ENCODE measurements at regions not wholly inside any gene's neighbourhood (a gene's known extent, or its start where the extent isn't known, plus 50 kb on each side); places are given as distances from the start of the nearest gene placed in this dataset.

DNA sequence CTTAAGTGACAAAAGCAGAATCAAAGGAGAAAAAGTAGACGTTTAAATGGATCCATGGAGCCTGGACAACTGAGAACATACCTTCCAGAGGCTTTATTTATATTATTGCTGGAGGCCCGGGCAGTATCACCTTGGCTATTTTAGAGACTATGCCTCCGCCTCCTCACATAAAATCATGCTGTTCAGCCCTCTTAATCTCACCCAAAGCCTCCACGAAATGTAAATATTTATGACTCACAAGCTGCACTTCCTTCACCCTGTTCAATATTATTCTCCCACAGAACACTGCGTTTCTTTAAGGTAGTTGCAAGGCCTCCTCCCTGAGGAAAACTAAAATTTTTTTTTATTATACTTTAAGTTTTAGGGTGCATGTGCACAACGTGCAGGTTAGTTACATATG lies 478.6 kb upstream of the ACVR2A start:
- TF ChIP-seq CTCF (IDR thresholded peaks at IDR 0.05) (no peak), POLR2A (IDR thresholded peaks at IDR 0.05) (no peak)
